Activated CD4-positive, alpha-beta T cell treated with anti-CD3 and anti-CD28 coated beads, Interleukin-2, amount 50 U/mL, for 16 hours (primary cell): ENCODE measurements at regions not wholly inside any gene's neighbourhood (a gene's known extent, or its start where the extent isn't known, plus 50 kb on each side); places are given as distances from the start of the nearest gene placed in this dataset.
"Not testable (repeated sequence)": the region's sequence is repeated elsewhere in the genome, so short reads cannot be mapped to it uniquely, and the experiment has no call there.

ENCODE experiments used
- DNase-seq: peaks from one replicate; pipeline ENCODE4 v3.0.0-alpha.2; 2020

DNA sequence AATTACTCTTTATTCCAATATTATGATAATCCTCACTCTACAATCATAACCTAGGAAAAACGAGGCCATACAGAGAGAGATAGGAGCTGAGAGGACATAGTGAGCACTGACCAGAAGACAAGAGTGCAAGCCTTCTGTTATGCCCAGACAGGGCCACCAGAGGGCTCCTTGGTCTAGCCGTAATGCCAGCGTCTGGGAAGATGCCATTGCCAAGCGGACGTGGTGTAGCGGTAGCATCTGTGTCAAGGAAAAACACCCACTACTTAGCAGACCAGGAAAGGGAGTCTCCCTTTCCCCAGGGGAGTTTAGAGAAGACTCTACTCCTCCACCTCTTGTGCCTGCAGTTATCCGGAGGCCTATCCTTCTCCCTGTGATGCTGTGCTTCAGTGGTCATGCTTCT lies 2131.5 kb downstream of the TP53TG3F start:
- DNase-seq, result not testable (repeated sequence)

DNA sequence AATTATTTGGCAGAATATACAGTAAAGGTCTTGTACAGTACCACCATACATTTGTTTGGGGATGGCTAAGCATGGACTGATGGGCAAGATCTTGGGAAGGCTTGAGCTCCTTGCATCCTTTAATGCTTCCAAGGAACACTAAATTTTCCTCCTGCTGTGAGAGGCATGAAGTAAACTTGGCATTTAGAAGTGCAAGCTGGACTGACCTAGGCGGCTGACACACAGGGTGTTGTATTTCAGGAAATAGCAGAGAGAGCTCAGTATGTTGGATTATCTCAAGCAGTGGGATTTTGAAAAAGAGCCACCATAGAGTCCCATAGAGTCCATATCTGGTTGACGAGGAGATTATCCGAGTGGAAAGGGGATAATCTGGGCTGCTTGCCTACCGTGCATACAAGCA lies 2137.1 kb downstream of the TP53TG3F start:
- DNase-seq, result no peak

DNA sequence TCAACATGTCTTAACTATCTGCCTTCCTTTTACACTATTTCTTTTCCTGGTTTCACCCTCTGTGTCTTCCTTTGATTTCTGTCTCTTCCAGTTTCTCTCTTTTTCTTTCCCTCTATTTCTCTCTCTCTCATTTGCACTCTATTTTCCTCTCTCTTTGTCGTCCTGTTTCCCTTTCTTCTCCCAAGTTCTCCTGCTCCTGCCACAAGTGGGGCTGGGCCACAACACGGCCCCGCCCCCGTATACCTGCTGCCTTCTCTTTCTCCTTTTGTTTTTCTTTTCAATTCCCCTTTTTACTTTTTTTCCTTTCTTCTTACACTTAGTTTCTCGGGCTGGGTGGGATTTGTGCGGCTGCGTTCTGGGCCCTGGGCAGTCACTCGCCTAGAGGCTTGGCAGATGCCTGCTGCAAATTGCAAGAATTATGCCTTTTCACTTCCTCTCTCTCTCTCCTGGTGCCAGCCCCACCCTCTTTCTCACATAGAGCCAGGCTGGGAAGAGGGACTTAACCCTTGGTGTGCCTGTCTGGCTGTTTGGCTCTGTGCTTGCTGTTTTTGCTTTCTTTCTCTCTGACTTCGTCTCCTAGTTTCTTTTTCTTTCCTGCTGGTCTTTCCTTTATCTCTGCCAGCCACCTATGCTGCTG lies 2139.4 kb downstream of the TP53TG3F start:
- DNase-seq, result no peak

DNA sequence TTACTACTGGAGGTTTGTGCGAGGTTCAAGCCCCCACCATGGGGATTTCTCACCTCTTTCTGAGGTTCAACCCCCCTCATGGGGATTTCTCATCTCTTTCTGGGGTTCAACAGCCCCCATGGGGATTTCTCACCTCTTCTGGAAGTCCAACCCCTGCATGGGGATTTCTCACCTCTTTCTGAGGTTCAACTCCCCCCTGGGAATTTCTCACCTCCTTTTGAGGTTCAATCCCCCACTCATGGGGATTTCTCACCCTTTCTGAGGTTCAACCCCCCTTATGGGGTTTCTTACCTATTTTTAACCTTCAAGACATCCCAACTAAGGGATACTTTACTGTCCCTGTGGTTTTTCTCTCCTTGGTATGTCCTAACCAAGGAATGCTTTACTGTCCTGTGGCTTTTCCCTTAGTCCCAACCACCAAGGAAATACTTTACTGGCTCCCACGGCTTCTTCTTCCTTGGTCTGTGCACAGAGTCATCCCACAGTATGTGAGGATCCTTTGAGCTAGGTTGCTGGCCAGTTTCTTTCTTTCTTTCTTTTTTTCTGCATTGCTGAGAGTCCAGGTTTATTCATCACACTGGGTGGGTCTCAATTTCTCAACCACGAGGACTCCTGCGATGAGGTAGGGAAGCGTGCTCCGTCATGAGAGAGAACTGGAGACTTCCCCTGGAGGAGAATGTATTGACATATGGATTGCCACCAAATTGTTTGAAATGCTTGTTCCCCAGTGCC lies 2140.2 kb downstream of the TP53TG3F start:
- no peak for DNase-seq

- DNase-seq, result not testable (repeated sequence)
Observed at GRCh38 chr16:35600161-35600555, 2140.7 kb downstream of the TP53TG3F start.

GRCh38 chr16:35602116-35602515 lies 2142.7 kb downstream of the TP53TG3F start:
- no peak for DNase-seq

DNA sequence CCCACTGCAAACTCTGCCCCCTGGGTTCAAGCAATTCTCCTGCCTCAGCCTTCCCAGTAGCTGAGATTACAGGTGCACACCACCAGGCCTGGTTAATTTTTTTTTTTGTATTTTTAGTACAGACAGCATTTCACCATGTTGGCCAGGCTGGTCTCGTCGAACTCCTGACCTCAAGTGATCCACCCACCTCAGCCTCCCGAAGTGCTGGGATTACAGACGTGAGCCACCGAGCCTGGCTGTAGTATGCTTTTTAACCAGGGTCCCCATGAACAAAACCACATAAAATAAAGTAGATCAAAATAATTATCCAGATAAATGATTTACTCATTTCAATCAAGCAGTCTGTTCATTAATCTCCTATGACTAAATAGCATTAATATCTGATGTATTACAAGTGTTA lies 2144.0 kb downstream of the TP53TG3F start:
- DNase-seq, result not testable (repeated sequence)

DNA sequence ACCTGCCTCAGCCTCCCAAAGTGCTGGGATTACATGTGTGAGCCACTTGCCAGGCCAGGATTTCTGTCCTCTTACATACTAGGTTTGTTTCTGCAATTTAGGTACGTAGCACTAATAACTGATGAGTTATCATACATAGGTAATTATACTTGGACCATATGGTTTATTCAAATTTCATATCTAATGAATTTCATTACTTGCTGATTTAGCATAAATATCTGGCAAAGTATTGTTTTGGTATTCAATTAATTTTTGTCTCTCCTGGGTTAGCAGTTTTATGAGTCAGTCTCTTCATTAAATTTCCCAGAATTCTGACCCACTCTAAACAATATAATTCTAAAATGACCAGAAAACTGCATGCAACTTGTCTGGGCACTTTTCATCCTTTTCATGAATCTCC lies 2146.5 kb downstream of the TP53TG3F start:
- DNase-seq, result no peak

GRCh38 chr16:35614883-35615282 lies 2155.5 kb downstream of the TP53TG3F start:
- not testable (repeated sequence) for DNase-seq

DNA sequence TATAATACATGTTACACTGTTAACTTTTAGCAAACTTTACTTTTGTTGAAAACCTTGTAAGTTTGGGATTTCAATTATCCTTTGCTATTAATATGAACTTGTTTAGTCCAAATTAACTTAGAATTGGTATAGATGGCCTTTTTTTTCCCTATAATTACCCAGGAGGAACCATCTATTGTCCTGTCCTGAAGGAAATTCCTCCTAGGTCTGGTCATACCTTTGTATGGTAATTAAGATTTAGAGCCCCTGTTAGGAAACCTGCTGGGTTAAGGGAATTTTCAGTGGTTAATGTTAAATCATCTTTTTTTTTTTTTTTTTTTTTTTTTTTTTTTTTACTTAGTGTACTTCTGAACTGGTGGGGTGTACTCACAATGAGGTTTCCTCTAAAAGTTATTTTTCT lies 2159.8 kb downstream of the TP53TG3F start:
- DNase-seq, result not testable (repeated sequence)

GRCh38 chr16:35626041-35626440 lies 2166.6 kb downstream of the TP53TG3F start:
- DNase-seq, result no peak

- DNase-seq, result no peak
Observed at GRCh38 chr16:35628976-35629375, 2169.6 kb downstream of the TP53TG3F start.

GRCh38 chr16:35631261-35631945 lies 2172.0 kb downstream of the TP53TG3F start:
- DNase-seq, result no peak

DNA sequence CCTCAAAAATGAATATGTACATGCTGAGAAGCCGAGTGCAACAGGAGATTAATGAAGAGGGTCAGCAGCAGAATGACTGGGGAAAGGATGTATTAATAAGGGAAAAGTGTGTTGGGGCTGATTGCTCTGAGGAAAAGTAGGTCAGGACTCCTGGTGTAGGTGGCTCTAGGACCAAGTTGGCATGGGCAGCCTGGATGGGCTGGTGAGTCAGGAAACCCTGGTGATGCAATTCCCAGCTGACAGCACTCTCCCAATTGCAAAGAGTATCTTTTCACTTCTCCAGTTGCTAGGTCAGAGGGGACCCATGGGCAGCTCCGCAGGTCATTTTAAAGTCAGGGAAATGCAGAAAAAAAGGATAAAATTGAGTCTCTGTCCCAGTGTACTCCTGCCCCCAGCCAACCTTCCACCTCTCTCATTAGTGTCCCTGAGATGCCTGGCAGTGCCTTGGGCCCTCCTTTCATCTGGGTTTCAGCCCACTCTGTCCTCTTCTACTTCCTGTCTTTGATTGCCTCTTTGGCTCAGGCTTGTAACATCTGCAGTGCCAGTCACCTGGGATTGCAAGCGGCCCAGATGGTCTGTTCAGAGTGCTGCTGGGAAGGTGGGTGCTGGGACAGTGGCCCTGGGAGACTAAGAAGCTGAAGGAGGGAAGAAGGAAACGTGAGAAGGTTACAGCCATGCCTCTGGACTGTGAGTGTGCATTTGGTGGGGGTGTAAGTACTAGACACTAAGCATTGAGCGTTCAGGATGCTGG lies 2177.2 kb downstream of the TP53TG3F start:
- no peak for DNase-seq

- no peak for DNase-seq
Observed at GRCh38 chr16:35637683-35638082, 2178.3 kb downstream of the TP53TG3F start.

- no peak for DNase-seq
Observed at GRCh38 chr16:35639233-35640205, 2180.1 kb downstream of the TP53TG3F start.

DNA sequence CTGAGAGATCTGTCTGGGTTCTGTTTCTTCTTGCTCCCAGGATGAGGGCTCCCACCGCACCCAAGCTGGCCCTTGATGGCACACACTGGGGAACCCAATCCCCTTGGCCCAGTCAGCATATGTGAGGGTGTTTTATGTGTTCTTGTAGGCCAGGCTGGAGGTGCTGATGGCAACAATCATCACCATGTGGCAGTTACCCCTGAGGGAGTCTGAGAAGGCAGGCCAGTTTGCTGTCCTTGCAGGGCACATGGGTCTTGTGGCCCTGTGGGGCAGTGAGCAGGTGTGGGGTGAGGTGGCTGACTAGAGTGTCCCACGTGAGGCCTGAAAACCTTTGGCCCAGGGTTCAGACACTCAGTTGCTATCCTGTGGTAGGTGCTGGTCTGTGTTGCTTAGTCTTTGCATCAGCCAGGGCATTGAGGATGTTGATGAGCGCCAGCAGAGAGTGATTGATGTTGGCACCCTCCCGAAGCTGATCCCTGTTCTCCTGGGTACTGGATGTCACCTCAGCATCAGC lies 2183.0 kb downstream of the TP53TG3F start:
- DNase-seq, result no peak

DNA sequence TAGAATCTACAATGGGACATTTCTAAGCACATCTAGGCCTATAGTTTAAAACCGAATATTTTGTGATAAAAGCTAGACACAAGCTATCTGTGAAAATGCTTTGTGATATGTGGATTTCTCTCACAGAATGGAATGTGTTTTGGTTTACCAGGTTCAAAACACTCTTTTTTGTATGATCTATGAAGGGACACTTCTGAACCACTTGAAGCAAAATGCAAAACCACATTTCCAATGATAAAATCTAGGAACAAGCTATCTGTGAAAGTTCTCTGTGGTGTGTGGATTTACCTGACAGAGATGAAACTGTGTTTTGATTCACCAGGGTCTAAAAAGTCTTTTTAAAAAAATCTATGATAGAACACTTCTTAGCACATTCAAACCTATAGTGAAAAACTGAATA lies 2192.4 kb downstream of the TP53TG3F start:
- DNase-seq, result no peak

GRCh38 chr16:35664091-35664693 lies 2204.8 kb downstream of the TP53TG3F start:
- DNase-seq, result no peak

DNA sequence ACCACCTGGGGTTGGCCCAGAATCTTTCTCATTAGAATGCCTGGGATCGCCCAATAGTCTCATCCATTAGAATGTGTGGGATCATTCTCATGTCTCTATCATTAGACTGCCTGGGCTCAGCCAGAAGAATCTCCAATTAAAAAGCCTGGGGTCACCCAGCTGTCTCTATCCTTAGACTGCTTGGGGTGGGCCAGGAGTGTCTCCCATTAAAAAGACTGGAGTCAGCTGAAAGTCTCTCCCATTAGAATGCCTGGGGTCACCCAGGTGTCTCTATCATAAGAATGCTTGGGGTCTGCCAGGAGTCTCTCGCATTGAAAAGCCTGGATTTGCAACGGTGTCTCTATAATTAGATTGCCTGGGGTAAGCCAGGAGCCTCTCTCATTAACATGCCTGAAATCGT lies 2225.7 kb downstream of the TP53TG3F start:
- DNase-seq, result no peak

GRCh38 chr16:35686595-35686994 lies 2227.2 kb downstream of the TP53TG3F start:
- no peak for DNase-seq
